ENCODE measurements at regions not wholly inside any gene's neighbourhood (a gene's known extent, or its start where the extent isn't known, plus 50 kb on each side); places are given as distances from the start of the nearest gene placed in this dataset.

GRCh38 chr2:186294248-186294888 is 191.7 kb upstream of the ZC3H15 start:
- no peaks in the 10 kb centered on the region for H3K9me3 ChIP-seq
- H3K27ac ChIP-seq: no peak overlapping the region
- 52% methylated on average over 3 of the region's 3 CpGs for WGBS
- TF ChIP-seq, protein P1, sequence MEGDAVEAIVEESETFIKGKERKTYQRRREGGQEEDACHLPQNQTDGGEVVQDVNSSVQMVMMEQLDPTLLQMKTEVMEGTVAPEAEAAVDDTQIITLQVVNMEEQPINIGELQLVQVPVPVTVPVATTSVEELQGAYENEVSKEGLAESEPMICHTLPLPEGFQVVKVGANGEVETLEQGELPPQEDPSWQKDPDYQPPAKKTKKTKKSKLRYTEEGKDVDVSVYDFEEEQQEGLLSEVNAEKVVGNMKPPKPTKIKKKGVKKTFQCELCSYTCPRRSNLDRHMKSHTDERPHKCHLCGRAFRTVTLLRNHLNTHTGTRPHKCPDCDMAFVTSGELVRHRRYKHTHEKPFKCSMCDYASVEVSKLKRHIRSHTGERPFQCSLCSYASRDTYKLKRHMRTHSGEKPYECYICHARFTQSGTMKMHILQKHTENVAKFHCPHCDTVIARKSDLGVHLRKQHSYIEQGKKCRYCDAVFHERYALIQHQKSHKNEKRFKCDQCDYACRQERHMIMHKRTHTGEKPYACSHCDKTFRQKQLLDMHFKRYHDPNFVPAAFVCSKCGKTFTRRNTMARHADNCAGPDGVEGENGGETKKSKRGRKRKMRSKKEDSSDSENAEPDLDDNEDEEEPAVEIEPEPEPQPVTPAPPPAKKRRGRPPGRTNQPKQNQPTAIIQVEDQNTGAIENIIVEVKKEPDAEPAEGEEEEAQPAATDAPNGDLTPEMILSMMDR (IDR thresholded peaks at IDR 0.05): no peak
- TF ChIP-seq POLR2AphosphoS5 (IDR thresholded peaks at IDR 0.05): no peak
- no peak for DNase-seq (ENCODE audit: low spot score)
- H3K4me1 ChIP-seq (replicated peaks): no peaks in the 10 kb centered on the region
- H3K27me3 ChIP-seq (replicated peaks; ENCODE audit: insufficient read depth): no peaks in the 10 kb centered on the region
- intact Hi-C loops (cut with DNase I): no loop called here
- no peak overlapping the region for H3K4me3 ChIP-seq
- H3K36me3 ChIP-seq: no peaks in the 10 kb centered on the region

- no peak overlapping the region for H3K4me3 ChIP-seq
- DNase-seq (ENCODE audit: low spot score): no peak
- intact Hi-C loops (cut with DNase I): no loop called here
- no peaks in the 10 kb centered on the region for H3K27me3 ChIP-seq (replicated peaks; ENCODE audit: insufficient read depth)
- no peaks in the 10 kb centered on the region for H3K9me3 ChIP-seq
- TF ChIP-seq POLR2AphosphoS5 (IDR thresholded peaks at IDR 0.05): no peak
- no peak for TF ChIP-seq POLR2A (IDR thresholded peaks at IDR 0.05)
- TF ChIP-seq, protein P1 (IDR thresholded peaks at IDR 0.05): no peak
- 32% methylated on average over 1 of the region's 1 CpG for WGBS
- no peaks in the 10 kb centered on the region for H3K36me3 ChIP-seq
- H3K27ac ChIP-seq: no peak overlapping the region
- no peaks in the 10 kb centered on the region for H3K4me1 ChIP-seq (replicated peaks)
Measured at GRCh38 chr2:186299610-186300009, 186.4 kb upstream of the ZC3H15 start.

- no peaks in the 10 kb centered on the region for H3K9me3 ChIP-seq
- H3K4me3 ChIP-seq: no peak overlapping the region
- H3K27me3 ChIP-seq (replicated peaks; ENCODE audit: insufficient read depth): no peaks in the 10 kb centered on the region
- intact Hi-C loops (cut with DNase I): no loop called here
- no peaks in the 10 kb centered on the region for H3K4me1 ChIP-seq (replicated peaks)
- H3K36me3 ChIP-seq: no peaks in the 10 kb centered on the region
- 94% methylated on average over 7 of the region's 7 CpGs for WGBS
- TF ChIP-seq POLR2A (IDR thresholded peaks at IDR 0.05) (no peak), POLR2AphosphoS5 (IDR thresholded peaks at IDR 0.05) (no peak)
- no peak overlapping the region for H3K27ac ChIP-seq
- no peak for DNase-seq (ENCODE audit: low spot score)
Measured at GRCh38 chr2:186302263-186302662, 183.8 kb upstream of the ZC3H15 start.

GRCh38 chr2:186303091-186303490 is 183.0 kb upstream of the ZC3H15 start:
- intact Hi-C loops (cut with DNase I): no loop called here
- Histone ChIP-seq H3K27me3 (replicated peaks; ENCODE audit: insufficient read depth) (no peaks in the 10 kb centered on the region), H3K4me1 (replicated peaks) (no peaks in the 10 kb centered on the region), H3K36me3 (no peaks in the 10 kb centered on the region), H3K27ac (no peak overlapping the region), H3K4me3 (no peak overlapping the region), H3K9me3 (no peaks in the 10 kb centered on the region)
- TF ChIP-seq POLR2AphosphoS5 (IDR thresholded peaks at IDR 0.05): no peak
- no peak for TF ChIP-seq POLR2A (IDR thresholded peaks at IDR 0.05)
- TF ChIP-seq, protein P1 (IDR thresholded peaks at IDR 0.05): no peak
- no peak for DNase-seq (ENCODE audit: low spot score)
- WGBS: 84% methylated on average over 2 of the region's 2 CpGs

- TF ChIP-seq POLR2A (IDR thresholded peaks at IDR 0.05) (no peak), POLR2AphosphoS5 (IDR thresholded peaks at IDR 0.05) (no peak)
- TF ChIP-seq, protein P1 (IDR thresholded peaks at IDR 0.05): no peak
- H3K36me3 ChIP-seq: no peaks in the 10 kb centered on the region
- no peaks in the 10 kb centered on the region for H3K27me3 ChIP-seq (replicated peaks; ENCODE audit: insufficient read depth)
- no peak overlapping the region for H3K27ac ChIP-seq
- H3K9me3 ChIP-seq: no peaks in the 10 kb centered on the region
- no peaks in the 10 kb centered on the region for H3K4me1 ChIP-seq (replicated peaks)
- no peak for DNase-seq (ENCODE audit: low spot score)
- intact Hi-C loops (cut with DNase I): no loop called here
- no peak overlapping the region for H3K4me3 ChIP-seq
Measured at GRCh38 chr2:186304064-186304463, 182.0 kb upstream of the ZC3H15 start.

Measured in prostate gland (tissue), 2 donors.